Colonic mucosa (tissue), 4 donors: ENCODE measurements at regions not wholly inside any gene's neighbourhood (a gene's known extent, or its start where the extent isn't known, plus 50 kb on each side); places are given as distances from the start of the nearest gene placed in this dataset.

Experiments
- DNase-seq: peaks from one replicate; pipeline ENCODE4 v3.0.0-alpha.2; 2020
- H3K27ac ChIP-seq: fragments of 200-600 bp; one replicate; pipeline ENCODE4 v1.8.0; 2021
- H3K27me3 ChIP-seq: fragments of 200-600 bp; one replicate; pipeline ENCODE4 v1.8.0; 2021
- H3K36me3 ChIP-seq: fragments of 200-600 bp; one replicate; pipeline ENCODE4 v1.8.0; 2021
- H3K4me1 ChIP-seq: fragments of 200-600 bp; one replicate; pipeline ENCODE4 v1.8.0; 2021; ENCODE audit warnings: mild to moderate bottlenecking
- H3K4me3 ChIP-seq: fragments of 200-600 bp; one replicate; pipeline ENCODE4 v1.8.0; 2021
- H3K9ac ChIP-seq, 2 donors: one replicate each; pipeline ENCODE4 v1.7.0; 2013; ENCODE audit warnings: control low read depth in 2 of 2, low read depth in 2 of 2, low read length in 2 of 2
- H3K9me3 ChIP-seq: fragments of 200-600 bp; one replicate; pipeline ENCODE4 v1.8.0; 2021
- CTCF ChIP-seq: fragments of 200-600 bp; IDR thresholded peaks from one replicate; pipeline ENCODE4 v1.8.0; 2022; ENCODE audit warnings: antibody characterized with exemption, mild to moderate bottlenecking
- intact Hi-C: fragments of 100-400 bp; cut with DNase I; formaldehyde crosslinking; loops from one replicate; pipeline ENCODE4 v1.14.1; 2022
- donor health status: healthy.
- donor health status: DM: no; HTN: no; CAD: no.
- donor health status: DM: no; HTN: no; CAD: no.

- no peaks in the 10 kb centered on the region for H3K4me1 ChIP-seq
- intact Hi-C loops: no loop called here
- no peaks in the 10 kb centered on the region for H3K9me3 ChIP-seq
- H3K27ac ChIP-seq: no peak overlapping the region
- no peaks in the 10 kb centered on the region for H3K36me3 ChIP-seq
- DNase-seq: no peak
- H3K27me3 ChIP-seq: no peaks in the 10 kb centered on the region
- TF ChIP-seq CTCF: no peak
- H3K9ac ChIP-seq: no peak overlapping the region
- no peak overlapping the region for H3K4me3 ChIP-seq
Measured at GRCh38 chr5:133715616-133716015, 103.3 kb upstream of the FSTL4 start.

GRCh38 chr5:133715216-133715615 is 102.9 kb upstream of the FSTL4 start:
- H3K27me3 ChIP-seq: no peaks in the 10 kb centered on the region
- no peak overlapping the region for H3K27ac ChIP-seq
- no peak overlapping the region for H3K9ac ChIP-seq
- no peak for TF ChIP-seq CTCF
- intact Hi-C loops: no loop called here
- H3K4me3 ChIP-seq: no peak overlapping the region
- no peaks in the 10 kb centered on the region for H3K9me3 ChIP-seq
- H3K36me3 ChIP-seq: no peaks in the 10 kb centered on the region
- DNase-seq: no peak
- no peaks in the 10 kb centered on the region for H3K4me1 ChIP-seq

- H3K9ac ChIP-seq: no peak overlapping the region
- DNase-seq: no peak
- no peaks in the 10 kb centered on the region for H3K27me3 ChIP-seq
- TF ChIP-seq CTCF: no peak
- H3K27ac ChIP-seq: no peak overlapping the region
- no peaks in the 10 kb centered on the region for H3K36me3 ChIP-seq
- no peaks in the 10 kb centered on the region for H3K9me3 ChIP-seq
- intact Hi-C loops: no loop called here
- H3K4me1 ChIP-seq: no peaks in the 10 kb centered on the region
- H3K4me3 ChIP-seq: no peak overlapping the region
Measured at GRCh38 chr5:133714161-133714915, 102.0 kb upstream of the FSTL4 start.

- no peak overlapping the region for H3K4me3 ChIP-seq
- intact Hi-C loops: no loop called here
- no peaks in the 10 kb centered on the region for H3K27me3 ChIP-seq
- H3K9me3 ChIP-seq: no peaks in the 10 kb centered on the region
- no peak for DNase-seq
- H3K36me3 ChIP-seq: no peaks in the 10 kb centered on the region
- no peak overlapping the region for H3K27ac ChIP-seq
- no peaks in the 10 kb centered on the region for H3K4me1 ChIP-seq
- no peak overlapping the region for H3K9ac ChIP-seq
- TF ChIP-seq CTCF: no peak
Measured at GRCh38 chr5:133713751-133714150, 101.4 kb upstream of the FSTL4 start.

GRCh38 chr5:133713209-133713608 is 100.9 kb upstream of the FSTL4 start:
- intact Hi-C loops: no loop called here
- Histone ChIP-seq H3K27ac (no peak overlapping the region), H3K36me3 (no peaks in the 10 kb centered on the region), H3K9me3 (no peaks in the 10 kb centered on the region), H3K4me3 (no peak overlapping the region), H3K4me1 (no peaks in the 10 kb centered on the region), H3K9ac (no peak overlapping the region), H3K27me3 (no peaks in the 10 kb centered on the region)
- DNase-seq: no peak
- TF ChIP-seq CTCF: no peak
